Glomerular endothelial cell (primary cell): ENCODE measurements at regions not wholly inside any gene's neighbourhood (a gene's known extent, or its start where the extent isn't known, plus 50 kb on each side); places are given as distances from the start of the nearest gene placed in this dataset.

Experiments
- DNase-seq: peaks from one replicate; pipeline ENCODE4 v3.0.0-alpha.2; 2011; ENCODE audit warnings: low read depth, low spot score; ENCODE audit errors: extremely low read depth

- DNase-seq, result no peak
Measured at GRCh38 chr12:67832155-67832554, 157.1 kb upstream of the IFNG-AS1 start.

- DNase-seq, result no peak
Measured at GRCh38 chr12:67833602-67834001, 155.6 kb upstream of the IFNG-AS1 start.

GRCh38 chr12:67837876-67838275, 151.4 kb upstream of the IFNG-AS1 start:
- no peak for DNase-seq

- no peak for DNase-seq
Measured at GRCh38 chr12:67842124-67842523, 147.1 kb upstream of the IFNG-AS1 start.

- no peak for DNase-seq
Measured at GRCh38 chr12:67843257-67843656, 146.0 kb upstream of the IFNG-AS1 start.

- no peak for DNase-seq
Measured at GRCh38 chr12:67852701-67853100, 136.5 kb upstream of the IFNG-AS1 start.

GRCh38 chr12:67853204-67853603, 136.0 kb upstream of the IFNG-AS1 start:
- no peak for DNase-seq

GRCh38 chr12:67854351-67854750, 134.9 kb upstream of the IFNG-AS1 start:
- no peak for DNase-seq

GRCh38 chr12:67855103-67855502, 134.1 kb upstream of the IFNG-AS1 start:
- DNase-seq, result no peak

- no peak for DNase-seq
Measured at GRCh38 chr12:67871231-67871630, 118.0 kb upstream of the IFNG-AS1 start.

GRCh38 chr12:67873355-67873754, 115.9 kb upstream of the IFNG-AS1 start:
- DNase-seq, result no peak

- DNase-seq, result no peak
Measured at GRCh38 chr12:67876305-67876915, 112.8 kb upstream of the IFNG-AS1 start.

- no peak for DNase-seq
Measured at GRCh38 chr12:67877727-67878126, 111.5 kb upstream of the IFNG-AS1 start.

- no peak for DNase-seq
Measured at GRCh38 chr12:67879937-67880336, 109.3 kb upstream of the IFNG-AS1 start.

- no peak for DNase-seq
Measured at GRCh38 chr12:67881565-67881964, 107.7 kb upstream of the IFNG-AS1 start.

GRCh38 chr12:67884596-67884995, 104.7 kb upstream of the IFNG-AS1 start:
- DNase-seq, result no peak

GRCh38 chr12:67885375-67886169, 103.7 kb upstream of the IFNG-AS1 start:
- DNase-seq, result no peak

GRCh38 chr12:67887065-67887464, 102.2 kb upstream of the IFNG-AS1 start:
- DNase-seq, result no peak

- DNase-seq, result no peak
Measured at GRCh38 chr12:67889931-67890330, 99.3 kb upstream of the IFNG-AS1 start.

GRCh38 chr12:67890726-67891258, 98.5 kb upstream of the IFNG-AS1 start:
- no peak for DNase-seq

- DNase-seq, result no peak
Measured at GRCh38 chr12:67891596-67891995, 97.7 kb upstream of the IFNG-AS1 start.
